ENCODE measurements at regions not wholly inside any gene's neighbourhood (a gene's known extent, or its start where the extent isn't known, plus 50 kb on each side); places are given as distances from the start of the nearest gene placed in this dataset.

GRCh38 chr2:67790622-67791021 is 272.2 kb downstream of the C1D start:
- no peak for DNase-seq (ENCODE audit: low read depth)
- no peak overlapping the region for H3K4me3 ChIP-seq (ENCODE audit: low read depth, low read length)
- TF ChIP-seq, protein P1, sequence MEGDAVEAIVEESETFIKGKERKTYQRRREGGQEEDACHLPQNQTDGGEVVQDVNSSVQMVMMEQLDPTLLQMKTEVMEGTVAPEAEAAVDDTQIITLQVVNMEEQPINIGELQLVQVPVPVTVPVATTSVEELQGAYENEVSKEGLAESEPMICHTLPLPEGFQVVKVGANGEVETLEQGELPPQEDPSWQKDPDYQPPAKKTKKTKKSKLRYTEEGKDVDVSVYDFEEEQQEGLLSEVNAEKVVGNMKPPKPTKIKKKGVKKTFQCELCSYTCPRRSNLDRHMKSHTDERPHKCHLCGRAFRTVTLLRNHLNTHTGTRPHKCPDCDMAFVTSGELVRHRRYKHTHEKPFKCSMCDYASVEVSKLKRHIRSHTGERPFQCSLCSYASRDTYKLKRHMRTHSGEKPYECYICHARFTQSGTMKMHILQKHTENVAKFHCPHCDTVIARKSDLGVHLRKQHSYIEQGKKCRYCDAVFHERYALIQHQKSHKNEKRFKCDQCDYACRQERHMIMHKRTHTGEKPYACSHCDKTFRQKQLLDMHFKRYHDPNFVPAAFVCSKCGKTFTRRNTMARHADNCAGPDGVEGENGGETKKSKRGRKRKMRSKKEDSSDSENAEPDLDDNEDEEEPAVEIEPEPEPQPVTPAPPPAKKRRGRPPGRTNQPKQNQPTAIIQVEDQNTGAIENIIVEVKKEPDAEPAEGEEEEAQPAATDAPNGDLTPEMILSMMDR (IDR thresholded peaks at IDR 0.05; ENCODE audit: control insufficient read depth, extremely low read depth, insufficient read depth): no peak

DNA sequence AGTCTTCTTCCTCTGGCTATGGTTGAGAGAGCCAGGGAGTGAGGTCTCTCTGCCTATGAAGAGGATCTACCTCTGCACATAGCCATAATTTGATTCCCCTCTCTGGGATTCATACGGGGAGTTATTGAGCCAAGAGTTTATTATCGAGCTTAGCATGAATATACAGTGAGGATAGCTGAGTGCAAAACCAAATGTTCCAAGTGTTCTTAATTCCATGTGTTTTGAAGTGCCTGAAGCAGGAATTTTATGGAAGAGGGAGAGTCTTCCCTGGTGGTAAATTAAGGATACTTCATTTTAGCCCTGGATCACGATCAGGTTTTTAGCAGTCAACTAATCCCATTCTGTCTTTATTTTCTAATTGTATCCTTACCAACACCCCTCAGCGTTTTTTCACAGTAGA is 270.6 kb downstream of the C1D start:
- no peak overlapping the region for H3K4me3 ChIP-seq (ENCODE audit: low read depth, low read length)
- DNase-seq (ENCODE audit: low read depth): no peak
- TF ChIP-seq, protein P1 (IDR thresholded peaks at IDR 0.05; ENCODE audit: control insufficient read depth, extremely low read depth, insufficient read depth): no peak

DNA sequence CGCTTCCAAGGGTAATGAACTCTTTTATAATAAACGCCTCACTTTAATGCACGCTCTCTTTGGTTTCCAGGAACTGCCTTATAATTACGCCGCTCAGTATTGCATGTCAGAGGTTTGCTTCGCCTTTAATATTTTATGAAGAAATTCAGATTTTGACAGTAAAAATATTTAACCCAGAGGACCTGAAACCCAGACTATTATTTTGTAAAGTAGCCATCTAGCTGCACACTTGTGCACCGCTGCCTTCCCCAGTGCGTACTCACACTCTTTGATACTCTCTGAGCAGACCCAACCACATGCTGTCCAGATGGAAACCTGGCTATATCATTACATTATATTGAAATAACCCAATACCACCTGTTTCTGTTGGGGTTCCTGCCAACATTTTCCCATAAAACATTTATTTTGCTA is 270.1 kb downstream of the C1D start:
- TF ChIP-seq, protein P1 (IDR thresholded peaks at IDR 0.05; ENCODE audit: control insufficient read depth, extremely low read depth, insufficient read depth): no peak
- H3K4me3 ChIP-seq (ENCODE audit: low read depth, low read length): no peak overlapping the region
- DNase-seq (ENCODE audit: low read depth): no peak

- TF ChIP-seq, protein P1 (IDR thresholded peaks at IDR 0.05; ENCODE audit: control insufficient read depth, extremely low read depth, insufficient read depth): no peak
- H3K4me3 ChIP-seq (ENCODE audit: low read depth, low read length): no peak overlapping the region
- DNase-seq (ENCODE audit: low read depth): peak; percentile 10
Observed at GRCh38 chr2:67797801-67798540, 264.8 kb downstream of the C1D start.

GRCh38 chr2:67798541-67799160 is 264.2 kb downstream of the C1D start:
- no peak for DNase-seq (ENCODE audit: low read depth)
- TF ChIP-seq, protein P1 (IDR thresholded peaks at IDR 0.05; ENCODE audit: control insufficient read depth, extremely low read depth, insufficient read depth): no peak
- H3K4me3 ChIP-seq (ENCODE audit: low read depth, low read length): no peak overlapping the region

GRCh38 chr2:67799886-67800285 is 262.9 kb downstream of the C1D start:
- DNase-seq (ENCODE audit: low read depth): no peak
- TF ChIP-seq, protein P1 (IDR thresholded peaks at IDR 0.05; ENCODE audit: control insufficient read depth, extremely low read depth, insufficient read depth): no peak

More at GRCh38 chr2:67799886-67800285, 262.9 kb downstream of the C1D start:
- H3K4me3 ChIP-seq (ENCODE audit: low read depth, low read length): no peak overlapping the region
